ENCODE measurements at regions not wholly inside any gene's neighbourhood (a gene's known extent, or its start where the extent isn't known, plus 50 kb on each side); places are given as distances from the start of the nearest gene placed in this dataset.

DNA sequence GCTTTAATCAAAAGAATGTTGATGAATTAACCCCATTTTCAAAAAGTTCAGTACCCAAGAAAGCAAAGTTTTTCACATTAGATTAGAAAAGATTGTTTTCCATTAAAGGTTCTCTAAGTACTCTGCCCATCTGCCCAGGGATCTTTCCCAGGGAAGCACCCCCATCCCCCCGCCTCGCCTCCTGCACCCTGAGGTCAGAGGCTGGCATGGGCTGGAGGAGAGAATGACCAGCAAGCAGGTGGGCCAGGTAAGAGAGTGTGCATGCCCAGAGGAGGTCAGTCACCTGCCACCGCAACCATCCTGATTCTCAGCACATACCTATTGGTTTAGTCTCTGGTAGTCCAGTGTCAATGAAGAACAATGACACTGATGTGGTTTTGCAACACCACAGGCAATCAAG, 279.4 kb upstream of the ZNF507 start:
- Histone ChIP-seq H3K4me3 (ENCODE audit: low read length) (no peak overlapping the region), H3K79me2 (ENCODE audit: low read length) (no peaks in the 10 kb centered on the region), H3K27me3 (replicated peaks; ENCODE audit: insufficient read depth, low read length) (peaks cover 80% of the 10 kb centered on the region), H3K9ac (ENCODE audit: low read length) (no peak overlapping the region), H3K4me2 (ENCODE audit: low read depth, low read length) (no peak overlapping the region), H4K20me1 (ENCODE audit: insufficient read depth, low read length) (no peaks in the 10 kb centered on the region), H3F3A (ENCODE audit: insufficient read depth, low read length) (no peaks in the 10 kb centered on the region), H3K4me1 (ENCODE audit: low read length) (no peaks in the 10 kb centered on the region), H3K9me2 (replicated peaks; ENCODE audit: insufficient read depth, low read length) (no peaks in the 10 kb centered on the region), H3K36me3 (replicated peaks; ENCODE audit: insufficient read depth, low read length) (no peaks in the 10 kb centered on the region), H3K27ac (ENCODE audit: low read length) (no peak overlapping the region), H2AFZ (ENCODE audit: low read length) (no peak overlapping the region), H3K9me3 (replicated peaks; ENCODE audit: insufficient read depth, low read length) (no peaks in the 10 kb centered on the region)
- TF ChIP-seq, protein P1, sequence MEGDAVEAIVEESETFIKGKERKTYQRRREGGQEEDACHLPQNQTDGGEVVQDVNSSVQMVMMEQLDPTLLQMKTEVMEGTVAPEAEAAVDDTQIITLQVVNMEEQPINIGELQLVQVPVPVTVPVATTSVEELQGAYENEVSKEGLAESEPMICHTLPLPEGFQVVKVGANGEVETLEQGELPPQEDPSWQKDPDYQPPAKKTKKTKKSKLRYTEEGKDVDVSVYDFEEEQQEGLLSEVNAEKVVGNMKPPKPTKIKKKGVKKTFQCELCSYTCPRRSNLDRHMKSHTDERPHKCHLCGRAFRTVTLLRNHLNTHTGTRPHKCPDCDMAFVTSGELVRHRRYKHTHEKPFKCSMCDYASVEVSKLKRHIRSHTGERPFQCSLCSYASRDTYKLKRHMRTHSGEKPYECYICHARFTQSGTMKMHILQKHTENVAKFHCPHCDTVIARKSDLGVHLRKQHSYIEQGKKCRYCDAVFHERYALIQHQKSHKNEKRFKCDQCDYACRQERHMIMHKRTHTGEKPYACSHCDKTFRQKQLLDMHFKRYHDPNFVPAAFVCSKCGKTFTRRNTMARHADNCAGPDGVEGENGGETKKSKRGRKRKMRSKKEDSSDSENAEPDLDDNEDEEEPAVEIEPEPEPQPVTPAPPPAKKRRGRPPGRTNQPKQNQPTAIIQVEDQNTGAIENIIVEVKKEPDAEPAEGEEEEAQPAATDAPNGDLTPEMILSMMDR (IDR thresholded peaks at IDR 0.05; ENCODE audit: low read length): no peak
- TF ChIP-seq EZH2phosphoT487 (IDR thresholded peaks at IDR 0.05; ENCODE audit: low read length): no peak
- no peak for TF ChIP-seq EZH2 (optimal IDR thresholded peaks at IDR 0.05; ENCODE audit: low read depth, low read length)
- no peak for DNase-seq

DNA sequence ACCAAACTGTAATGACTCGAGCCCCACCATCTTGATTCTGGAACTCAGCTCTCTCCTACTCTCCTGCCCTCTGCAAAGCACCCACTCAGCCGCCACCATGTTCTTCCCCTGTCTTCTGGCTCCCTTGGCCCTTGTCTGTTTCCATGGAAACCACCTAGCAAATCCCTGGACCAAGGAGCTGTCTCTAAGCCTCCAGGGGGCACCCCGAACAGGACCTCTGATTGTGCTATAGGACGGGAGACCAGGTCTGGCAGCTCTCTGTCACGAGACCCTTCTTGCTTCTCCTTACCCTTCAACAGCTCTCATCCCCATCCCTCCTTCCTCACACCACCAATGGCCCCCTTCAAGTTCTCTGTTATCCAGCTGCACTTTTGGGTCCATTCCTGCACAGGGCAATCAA, 277.7 kb upstream of the ZNF507 start:
- TF ChIP-seq, protein P1 (IDR thresholded peaks at IDR 0.05; ENCODE audit: low read length): no peak
- H2AFZ ChIP-seq (ENCODE audit: low read length): no peak overlapping the region
- no peak overlapping the region for H3K4me2 ChIP-seq (ENCODE audit: low read depth, low read length)
- no peaks in the 10 kb centered on the region for H3F3A ChIP-seq (ENCODE audit: insufficient read depth, low read length)
- no peaks in the 10 kb centered on the region for H3K79me2 ChIP-seq (ENCODE audit: low read length)
- no peak overlapping the region for H3K4me3 ChIP-seq (ENCODE audit: low read length)
- H3K4me1 ChIP-seq (ENCODE audit: low read length): no peaks in the 10 kb centered on the region
- H3K27ac ChIP-seq (ENCODE audit: low read length): no peak overlapping the region
- no peaks in the 10 kb centered on the region for H3K9me3 ChIP-seq (replicated peaks; ENCODE audit: insufficient read depth, low read length)
- no peaks in the 10 kb centered on the region for H3K36me3 ChIP-seq (replicated peaks; ENCODE audit: insufficient read depth, low read length)
- H3K27me3 ChIP-seq (replicated peaks; ENCODE audit: insufficient read depth, low read length): peaks cover 73% of the 10 kb centered on the region
- no peaks in the 10 kb centered on the region for H4K20me1 ChIP-seq (ENCODE audit: insufficient read depth, low read length)
- no peak overlapping the region for H3K9ac ChIP-seq (ENCODE audit: low read length)
- DNase-seq: no peak
- H3K9me2 ChIP-seq (replicated peaks; ENCODE audit: insufficient read depth, low read length): no peaks in the 10 kb centered on the region

DNA sequence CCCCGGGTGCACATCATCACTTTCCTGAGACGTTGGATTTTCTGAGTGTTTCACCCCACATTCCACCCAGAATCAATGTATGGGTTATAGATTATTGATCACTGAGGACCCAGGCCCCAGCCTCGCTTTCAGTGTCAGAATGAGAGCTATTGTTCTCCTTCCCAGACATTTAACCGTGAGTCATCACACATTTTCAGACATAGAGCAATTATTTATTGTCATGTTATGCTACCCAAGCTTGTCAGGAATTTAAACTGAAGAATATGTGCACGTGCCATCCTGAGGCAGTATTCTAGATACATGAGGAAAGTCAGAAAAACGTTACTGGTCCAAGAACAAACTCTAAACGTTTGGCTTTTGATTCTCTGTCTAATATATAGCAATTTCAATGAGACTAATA, 276.6 kb upstream of the ZNF507 start:
- H3K4me3 ChIP-seq (ENCODE audit: low read length): no peak overlapping the region
- peaks cover 65% of the 10 kb centered on the region for H3K27me3 ChIP-seq (replicated peaks; ENCODE audit: insufficient read depth, low read length)
- H3K9ac ChIP-seq (ENCODE audit: low read length): no peak overlapping the region
- no peaks in the 10 kb centered on the region for H4K20me1 ChIP-seq (ENCODE audit: insufficient read depth, low read length)
- no peaks in the 10 kb centered on the region for H3K79me2 ChIP-seq (ENCODE audit: low read length)
- H3K4me2 ChIP-seq (ENCODE audit: low read depth, low read length): no peak overlapping the region
- TF ChIP-seq, protein P1 (IDR thresholded peaks at IDR 0.05; ENCODE audit: low read length): no peak
- TF ChIP-seq EZH2phosphoT487 (IDR thresholded peaks at IDR 0.05; ENCODE audit: low read length) (no peak), EZH2 (optimal IDR thresholded peaks at IDR 0.05; ENCODE audit: low read depth, low read length) (no peak)
- H3K27ac ChIP-seq (ENCODE audit: low read length): no peak overlapping the region
- no peak for DNase-seq
- no peaks in the 10 kb centered on the region for H3F3A ChIP-seq (ENCODE audit: insufficient read depth, low read length)
- H2AFZ ChIP-seq (ENCODE audit: low read length): no peak overlapping the region
- no peaks in the 10 kb centered on the region for H3K9me2 ChIP-seq (replicated peaks; ENCODE audit: insufficient read depth, low read length)
- H3K36me3 ChIP-seq (replicated peaks; ENCODE audit: insufficient read depth, low read length): no peaks in the 10 kb centered on the region
- no peaks in the 10 kb centered on the region for H3K4me1 ChIP-seq (ENCODE audit: low read length)
- no peaks in the 10 kb centered on the region for H3K9me3 ChIP-seq (replicated peaks; ENCODE audit: insufficient read depth, low read length)

Data from MM.1S (cell line).